ENCODE measurements at regions not wholly inside any gene's neighbourhood (a gene's known extent, or its start where the extent isn't known, plus 50 kb on each side); places are given as distances from the start of the nearest gene placed in this dataset.
A peak's percentile ranks its signal among the peaks of the same experiment; 100 is the strongest.
"Not testable (repeated sequence)": the region's sequence is repeated elsewhere in the genome, so short reads cannot be mapped to it uniquely, and the experiment has no call there.

- no peaks in the 10 kb centered on the region for H3K36me3 ChIP-seq (ENCODE audit: low read depth)
- DNase-seq (no peak), ATAC-seq (no peak)
- no peaks in the 10 kb centered on the region for H3K4me1 ChIP-seq (ENCODE audit: low read depth)
- H3K4me3 ChIP-seq, result no peak overlapping the region
- no peaks in the 10 kb centered on the region for H3K9me3 ChIP-seq
- intact Hi-C loops (cut with DNase I, micrococcal nuclease), result no loop called here
- TF ChIP-seq CTCF (IDR thresholded peaks at IDR 0.05), result no peak
Observed at GRCh38 chr18:78826631-78827030, 153.0 kb upstream of the SALL3 start.

GRCh38 chr18:78827141-78827540, 152.5 kb upstream of the SALL3 start:
- ATAC-seq (no peak), DNase-seq (no peak)
- intact Hi-C loops (cut with DNase I, micrococcal nuclease), result no loop called here
- Histone ChIP-seq H3K36me3 (ENCODE audit: low read depth) (no peaks in the 10 kb centered on the region), H3K4me1 (ENCODE audit: low read depth) (no peaks in the 10 kb centered on the region), H3K9me3 (no peaks in the 10 kb centered on the region), H3K4me3 (no peak overlapping the region)
- no peak for TF ChIP-seq CTCF (IDR thresholded peaks at IDR 0.05)

GRCh38 chr18:78828131-78828530, 151.5 kb upstream of the SALL3 start:
- TF ChIP-seq CTCF (IDR thresholded peaks at IDR 0.05), result no peak
- intact Hi-C loops (cut with DNase I, micrococcal nuclease), result no loop called here
- Histone ChIP-seq H3K36me3 (ENCODE audit: low read depth) (no peaks in the 10 kb centered on the region), H3K4me1 (ENCODE audit: low read depth) (no peaks in the 10 kb centered on the region), H3K9me3 (no peaks in the 10 kb centered on the region), H3K4me3 (no peak overlapping the region)
- no peak for ATAC-seq
- no peak for DNase-seq

- H3K36me3 ChIP-seq (ENCODE audit: low read depth); intact Hi-C loops (cut with DNase I, micrococcal nuclease); H3K4me1 ChIP-seq (ENCODE audit: low read depth); H3K9me3 ChIP-seq; H3K4me3 ChIP-seq: not testable (repeated sequence)
- ATAC-seq (peak; percentile 53), DNase-seq (peak in 1 of 3 donors; percentile 4)
Observed at GRCh38 chr18:78829026-78829425, 150.6 kb upstream of the SALL3 start.

GRCh38 chr18:78830161-78830560, 149.5 kb upstream of the SALL3 start:
- intact Hi-C loops (cut with DNase I, micrococcal nuclease), result no loop called here
- Histone ChIP-seq H3K9me3 (no peaks in the 10 kb centered on the region), H3K4me1 (ENCODE audit: low read depth) (no peaks in the 10 kb centered on the region), H3K36me3 (ENCODE audit: low read depth) (no peaks in the 10 kb centered on the region), H3K4me3 (no peak overlapping the region)
- no peak for TF ChIP-seq CTCF (IDR thresholded peaks at IDR 0.05)
- DNase-seq, result no peak
- no peak for ATAC-seq

GRCh38 chr18:78830826-78831225, 148.8 kb upstream of the SALL3 start:
- intact Hi-C loops (cut with DNase I, micrococcal nuclease), result no loop called here
- no peaks in the 10 kb centered on the region for H3K9me3 ChIP-seq
- no peaks in the 10 kb centered on the region for H3K4me1 ChIP-seq (ENCODE audit: low read depth)
- H3K4me3 ChIP-seq, result no peak overlapping the region
- ATAC-seq, result no peak
- DNase-seq, result no peak
- TF ChIP-seq CTCF (IDR thresholded peaks at IDR 0.05), result no peak
- H3K36me3 ChIP-seq (ENCODE audit: low read depth), result no peaks in the 10 kb centered on the region
